Urothelium cell line (cell line): ENCODE measurements at regions not wholly inside any gene's neighbourhood (a gene's known extent, or its start where the extent isn't known, plus 50 kb on each side); places are given as distances from the start of the nearest gene placed in this dataset.

Source experiments
- DNase-seq: peaks from one replicate; pipeline ENCODE4 v3.0.0; 2011; ENCODE audit warnings: low spot score, mixed read lengths
- FAIRE-seq: peaks from 2 replicates; lab custom pipeline; 2011; peaks lifted over from hg19 to GRCh38; lab: Jason Lieb, UNC

DNA sequence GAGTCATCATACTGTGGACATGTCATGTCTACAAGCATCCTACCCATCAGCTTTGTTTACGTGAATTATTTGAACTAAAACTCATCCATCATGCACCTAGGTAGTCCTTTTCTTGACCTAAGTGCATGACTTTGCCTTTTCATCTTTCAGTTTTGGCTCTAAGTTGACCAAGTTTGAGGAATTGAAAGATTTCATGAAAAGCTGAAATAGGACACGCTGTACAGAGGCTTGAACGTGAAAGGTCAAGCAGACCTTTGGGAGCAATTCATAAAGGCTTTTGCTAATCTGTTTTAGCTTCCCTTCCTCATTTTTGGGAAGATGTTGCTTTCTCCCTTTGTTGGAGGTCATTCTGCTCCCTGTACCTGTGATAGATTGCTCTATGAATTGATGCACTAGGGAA, 55.1 kb upstream of the MLIP start:
- DNase-seq, result no peak
- FAIRE-seq, result no peak

DNA sequence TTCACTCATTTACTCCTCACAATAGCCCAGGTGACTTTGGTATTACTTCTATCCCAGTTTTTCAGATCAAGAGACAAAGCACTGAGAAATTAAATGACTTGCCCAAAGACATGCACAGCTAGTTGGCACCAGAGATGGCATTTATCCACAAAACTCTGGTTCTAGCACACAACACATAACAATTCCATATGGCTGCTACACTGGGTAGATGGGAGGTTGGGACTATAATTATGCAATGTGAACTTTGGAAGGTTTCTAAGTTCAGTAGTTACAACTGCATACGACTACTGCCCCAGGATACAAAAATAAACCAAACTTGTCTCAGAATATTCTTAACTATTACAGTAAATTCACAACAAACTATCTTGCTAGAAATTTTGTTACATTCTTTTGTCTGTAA, 54.2 kb upstream of the MLIP start:
- FAIRE-seq, result no peak
- no peak for DNase-seq

DNA sequence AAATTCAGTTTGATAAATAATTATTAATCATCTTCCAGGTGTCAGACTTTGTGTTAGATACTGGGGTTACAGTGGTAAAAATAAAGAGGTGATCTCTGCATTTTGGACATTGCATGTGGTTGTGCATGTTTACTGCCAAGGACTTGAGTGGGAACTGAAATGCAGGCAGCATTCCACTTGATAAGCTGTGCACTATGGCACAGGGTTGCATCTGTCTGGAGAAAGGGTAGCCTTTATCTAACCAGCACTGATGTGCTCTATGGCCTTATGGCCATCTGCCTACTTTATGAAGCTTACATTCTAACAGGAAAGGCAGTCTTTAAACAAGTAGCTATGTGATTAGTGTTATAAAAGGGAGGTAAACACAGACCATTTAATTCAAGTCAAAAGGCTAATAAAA, 53.0 kb upstream of the MLIP start:
- DNase-seq, result no peak

DNA sequence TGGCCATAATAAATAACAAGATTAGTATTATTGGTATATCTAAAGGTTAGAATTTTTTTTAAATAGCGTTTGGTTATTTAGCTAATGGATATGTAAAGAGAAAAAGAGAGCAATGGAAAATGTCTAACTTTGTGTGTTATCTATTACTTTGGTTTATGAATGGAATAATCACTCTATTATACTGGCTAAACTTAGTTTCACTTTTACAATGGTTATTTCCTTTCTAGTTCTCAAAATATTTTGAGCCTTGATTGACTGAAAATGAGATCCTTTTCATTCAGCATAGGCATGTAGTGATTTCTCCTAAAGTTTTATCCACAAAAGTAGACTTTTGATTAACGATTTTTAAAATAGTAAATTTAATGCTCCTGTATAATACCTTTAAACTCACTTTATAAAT, 51.6 kb upstream of the MLIP start:
- no peak for DNase-seq
- FAIRE-seq, result no peak

More for the DNA sequence above, 53.0 kb upstream of the MLIP start:
- FAIRE-seq, result no peak

DNA sequence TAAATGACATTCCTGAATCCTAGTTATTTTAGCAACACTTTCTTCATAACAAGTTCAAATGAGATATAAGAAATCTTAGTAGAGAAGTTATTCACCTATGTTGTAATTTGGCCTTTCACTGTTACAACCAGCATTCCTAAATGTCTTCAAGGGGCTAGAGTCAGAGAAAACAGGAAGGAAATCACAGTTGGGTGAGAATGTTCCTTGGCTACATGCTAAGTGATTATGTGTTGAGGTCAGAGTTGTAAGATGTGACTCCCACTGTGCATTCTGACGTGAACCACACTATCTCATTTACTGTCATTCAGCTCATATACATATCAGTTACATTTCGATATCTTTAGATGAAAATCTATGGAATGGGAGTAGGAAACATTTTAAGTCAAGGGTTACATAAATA, 51.0 kb upstream of the MLIP start:
- DNase-seq (no peak), FAIRE-seq (no peak)
